HFFc6 (cell line): ENCODE measurements at regions not wholly inside any gene's neighbourhood (a gene's known extent, or its start where the extent isn't known, plus 50 kb on each side); places are given as distances from the start of the nearest gene placed in this dataset.

ENCODE experiments used
- DNase-seq: peaks from one replicate; pipeline ENCODE4 v3.0.0-alpha.2; 2018
- H3K27ac Mint-ChIP-seq: 2 replicates; pipeline ENCODE4 v1.8.0; 2020; ENCODE audit warnings: mild to moderate bottlenecking, mixed read lengths
- H3K27me3 Mint-ChIP-seq: 2 replicates; pipeline ENCODE4 v1.8.0; 2021; ENCODE audit warnings: mild to moderate bottlenecking, moderate library complexity, mixed read lengths; ENCODE audit not compliant: insufficient read depth
- H3K36me3 Mint-ChIP-seq: 2 replicates; pipeline ENCODE4 v1.8.0; 2021; ENCODE audit warnings: low read depth, mixed read lengths
- H3K4me1 Mint-ChIP-seq: 2 replicates; pipeline ENCODE4 v1.8.0; 2020; ENCODE audit warnings: low read depth, mixed read lengths
- H3K4me3 Mint-ChIP-seq: 2 replicates; pipeline ENCODE4 v1.8.0; 2020; ENCODE audit warnings: mild to moderate bottlenecking, moderate library complexity, mixed read lengths
- H3K9me3 Mint-ChIP-seq: 2 replicates; pipeline ENCODE4 v1.8.0; 2020; ENCODE audit warnings: mild to moderate bottlenecking, mixed read lengths
- TF ChIP-seq, protein P1 (sequence below): fragments of 200-600 bp; sonication (generic); IDR thresholded peaks from 2 replicates; pipeline ENCODE4 v1.5.0; 2021; ENCODE audit warnings: antibody characterized with exemption, mild to moderate bottlenecking

GRCh38 chr10:60714233-60714632, 64.0 kb upstream of the CDK1 start:
- no peak overlapping the region for H3K27ac Mint-ChIP-seq
- H3K4me1 Mint-ChIP-seq = no peaks in the 10 kb centered on the region
- no peak for DNase-seq
- H3K27me3 Mint-ChIP-seq = peaks cover 8% of the 10 kb centered on the region
- no peaks in the 10 kb centered on the region for H3K9me3 Mint-ChIP-seq
- no peak overlapping the region for H3K4me3 Mint-ChIP-seq
- H3K36me3 Mint-ChIP-seq = no peaks in the 10 kb centered on the region
- TF ChIP-seq, protein P1, sequence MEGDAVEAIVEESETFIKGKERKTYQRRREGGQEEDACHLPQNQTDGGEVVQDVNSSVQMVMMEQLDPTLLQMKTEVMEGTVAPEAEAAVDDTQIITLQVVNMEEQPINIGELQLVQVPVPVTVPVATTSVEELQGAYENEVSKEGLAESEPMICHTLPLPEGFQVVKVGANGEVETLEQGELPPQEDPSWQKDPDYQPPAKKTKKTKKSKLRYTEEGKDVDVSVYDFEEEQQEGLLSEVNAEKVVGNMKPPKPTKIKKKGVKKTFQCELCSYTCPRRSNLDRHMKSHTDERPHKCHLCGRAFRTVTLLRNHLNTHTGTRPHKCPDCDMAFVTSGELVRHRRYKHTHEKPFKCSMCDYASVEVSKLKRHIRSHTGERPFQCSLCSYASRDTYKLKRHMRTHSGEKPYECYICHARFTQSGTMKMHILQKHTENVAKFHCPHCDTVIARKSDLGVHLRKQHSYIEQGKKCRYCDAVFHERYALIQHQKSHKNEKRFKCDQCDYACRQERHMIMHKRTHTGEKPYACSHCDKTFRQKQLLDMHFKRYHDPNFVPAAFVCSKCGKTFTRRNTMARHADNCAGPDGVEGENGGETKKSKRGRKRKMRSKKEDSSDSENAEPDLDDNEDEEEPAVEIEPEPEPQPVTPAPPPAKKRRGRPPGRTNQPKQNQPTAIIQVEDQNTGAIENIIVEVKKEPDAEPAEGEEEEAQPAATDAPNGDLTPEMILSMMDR = no peak

DNA sequence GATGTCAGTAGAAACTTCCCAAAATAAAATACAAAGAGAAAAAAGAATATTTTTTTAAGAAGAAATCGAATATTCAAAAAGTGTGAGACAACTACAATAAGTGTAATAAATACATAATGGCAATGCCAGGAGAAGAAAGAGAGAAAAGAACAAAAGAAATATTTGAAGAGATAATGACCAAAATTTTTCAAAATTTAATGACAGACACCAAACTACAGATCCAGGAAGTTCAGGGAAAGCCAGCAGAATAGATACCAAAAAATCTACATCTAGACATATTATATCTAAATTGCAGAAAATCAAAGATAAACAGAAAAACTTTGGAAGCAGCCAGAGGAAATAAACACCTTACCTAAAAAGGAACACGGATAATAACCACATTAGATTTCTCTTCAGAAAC, 66.8 kb upstream of the CDK1 start:
- Mint-ChIP-seq H3K27me3 (peaks cover 4% of the 10 kb centered on the region), H3K36me3 (no peaks in the 10 kb centered on the region), H3K9me3 (no peaks in the 10 kb centered on the region), H3K4me1 (no peaks in the 10 kb centered on the region), H3K27ac (no peak overlapping the region), H3K4me3 (no peak overlapping the region)
- DNase-seq = no peak
- TF ChIP-seq, protein P1 = no peak

DNA sequence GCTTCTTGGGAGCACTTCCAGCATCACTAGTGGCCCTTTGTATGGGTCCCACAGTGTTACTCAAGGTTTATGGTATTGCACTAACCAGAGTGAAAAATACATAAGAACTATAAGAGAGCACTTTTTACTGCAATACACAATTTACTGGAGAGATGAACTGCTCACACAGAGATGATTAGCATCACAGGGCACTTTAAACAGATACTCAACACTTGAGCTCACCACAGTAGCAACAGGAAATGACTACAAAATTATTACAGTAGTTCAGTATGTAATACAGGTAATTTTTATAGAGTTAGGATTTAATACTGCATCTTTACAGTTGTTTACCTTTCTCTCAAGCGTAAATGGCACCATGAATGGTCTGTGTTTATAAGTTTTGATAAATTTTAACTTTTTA, 68.2 kb upstream of the CDK1 start:
- DNase-seq = no peak
- H3K4me3 Mint-ChIP-seq = no peak overlapping the region
- TF ChIP-seq, protein P1 = no peak
- H3K36me3 Mint-ChIP-seq = no peaks in the 10 kb centered on the region
- peaks cover 4% of the 10 kb centered on the region; the same call in 1 of the 2 replicates for H3K27me3 Mint-ChIP-seq
- no peaks in the 10 kb centered on the region for H3K9me3 Mint-ChIP-seq
- H3K27ac Mint-ChIP-seq = no peak overlapping the region
- H3K4me1 Mint-ChIP-seq = no peaks in the 10 kb centered on the region

DNA sequence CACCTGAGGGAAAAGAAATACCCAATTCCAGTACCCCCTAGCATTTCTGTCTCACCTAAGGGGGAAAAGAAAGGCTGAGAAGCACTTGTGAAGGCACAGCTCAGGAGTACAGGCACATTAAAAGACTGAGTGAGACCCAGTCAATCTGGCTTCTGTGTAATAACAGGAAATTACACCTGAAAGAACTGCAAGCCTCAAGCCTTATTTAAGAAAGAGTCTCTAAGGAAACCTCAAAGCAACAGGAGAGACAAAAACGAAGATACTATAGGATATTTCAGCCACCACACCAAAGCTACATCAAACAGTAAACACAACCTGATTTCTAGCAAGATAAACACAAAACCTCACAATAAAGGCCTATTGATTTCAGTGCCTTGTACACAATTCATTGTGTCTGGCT, 69.6 kb upstream of the CDK1 start:
- H3K9me3 Mint-ChIP-seq = no peaks in the 10 kb centered on the region
- no peak for DNase-seq

DNA sequence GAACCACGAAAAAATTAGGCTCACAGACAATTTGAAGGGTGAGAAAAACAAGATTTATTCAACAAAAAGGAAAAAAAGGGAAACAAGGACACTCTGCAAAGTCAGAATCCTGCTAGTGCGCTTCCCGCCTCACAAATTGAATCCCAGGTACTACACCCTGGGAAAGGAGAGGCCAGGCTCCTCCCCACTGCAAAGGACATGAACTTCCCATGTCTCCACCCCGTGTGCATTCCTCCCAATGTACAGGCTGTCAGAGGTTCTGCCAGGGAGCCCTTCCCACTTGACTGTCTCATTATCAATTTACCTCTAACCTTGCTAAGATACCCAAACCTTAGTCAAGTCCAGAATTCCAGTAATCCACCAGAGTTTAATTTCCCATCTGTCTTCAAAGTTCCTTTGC, 70.4 kb upstream of the CDK1 start:
- TF ChIP-seq, protein P1 = no peak
- Mint-ChIP-seq H3K9me3 (no peaks in the 10 kb centered on the region), H3K27me3 (peaks cover 1% of the 10 kb centered on the region), H3K27ac (no peak overlapping the region), H3K4me1 (no peaks in the 10 kb centered on the region), H3K36me3 (no peaks in the 10 kb centered on the region), H3K4me3 (no peak overlapping the region)
- DNase-seq = no peak

More for the DNA sequence above, 69.6 kb upstream of the CDK1 start:
- H3K27me3 Mint-ChIP-seq = peaks cover under 1% of the 10 kb centered on the region
- H3K27ac Mint-ChIP-seq = no peak overlapping the region
- no peak overlapping the region for H3K4me3 Mint-ChIP-seq
- no peaks in the 10 kb centered on the region for H3K36me3 Mint-ChIP-seq
- TF ChIP-seq, protein P1 = no peak
- H3K4me1 Mint-ChIP-seq = no peaks in the 10 kb centered on the region

- DNase-seq = no peak
- Mint-ChIP-seq H3K36me3 (no peaks in the 10 kb centered on the region), H3K27ac (no peak overlapping the region)
Measured at GRCh38 chr10:60706146-60706545, 72.1 kb upstream of the CDK1 start.

More at GRCh38 chr10:60706146-60706545, 72.1 kb upstream of the CDK1 start:
- Mint-ChIP-seq H3K4me3 (no peak overlapping the region), H3K27me3 (peaks cover 3% of the 10 kb centered on the region; the same call in 1 of the 2 replicates), H3K9me3 (no peaks in the 10 kb centered on the region), H3K4me1 (no peaks in the 10 kb centered on the region)
- TF ChIP-seq, protein P1 = no peak
